Liver (tissue), 8 donors: ENCODE measurements at regions not wholly inside any gene's neighbourhood (a gene's known extent, or its start where the extent isn't known, plus 50 kb on each side); places are given as distances from the start of the nearest gene placed in this dataset.

ENCODE experiments used
- DNase-seq: peaks from one replicate; pipeline ENCODE4 v3.0.0-alpha.2; 2017; ENCODE audit warnings: low spot score
- H3K27ac ChIP-seq, 2 donors: one replicate each; pipeline ENCODE4 v1.7.0; 2013; ENCODE audit warnings: inconsistent platforms in 2 of 2, low read length in 2 of 2, control low read depth in 1 of 2, low read depth in 1 of 2, mild to moderate bottlenecking in 1 of 2
- H3K27me3 ChIP-seq, 4 donors: one replicate each; pipeline versions ENCODE4 v1.6.1 to v1.7.0; 2013; ENCODE audit warnings: low read length in 3 of 4, inconsistent platforms in 1 of 4, mild to moderate bottlenecking in 1 of 4, moderate library complexity in 1 of 4; ENCODE audit not compliant: control insufficient read depth in 4 of 4, insufficient read depth in 4 of 4
- H3K36me3 ChIP-seq, 4 donors: one replicate each; pipeline versions ENCODE4 v1.6.1 to v1.7.0; 2013; ENCODE audit warnings: low read length in 3 of 4, mild to moderate bottlenecking in 3 of 4, low read depth in 1 of 4, moderate library complexity in 1 of 4; ENCODE audit not compliant: control insufficient read depth in 4 of 4, insufficient read depth in 3 of 4
- H3K4me1 ChIP-seq, 4 donors: one replicate each; pipeline versions ENCODE4 v1.6.1 to v1.7.0; 2013; ENCODE audit warnings: low read length in 3 of 4, mild to moderate bottlenecking in 3 of 4, moderate library complexity in 1 of 4; ENCODE audit not compliant: control insufficient read depth in 4 of 4, insufficient read depth in 4 of 4
- H3K4me3 ChIP-seq, 3 donors: one replicate each; pipeline versions ENCODE4 v1.6.1 to v1.7.0; 2013; ENCODE audit warnings: low read length in 3 of 3, control low read depth in 1 of 3, low read depth in 1 of 3, mild to moderate bottlenecking in 1 of 3
- H3K9ac ChIP-seq, 2 donors: one replicate each; pipeline ENCODE4 v1.7.0; 2013; ENCODE audit warnings: low read length in 2 of 2, mild to moderate bottlenecking in 2 of 2, moderate library complexity in 2 of 2, control low read depth in 1 of 2, low read depth in 1 of 2
- H3K9me3 ChIP-seq, 4 donors: one replicate each; pipeline versions ENCODE4 v1.6.1 to v1.7.0; 2013; ENCODE audit warnings: low read length in 3 of 4; ENCODE audit not compliant: control insufficient read depth in 4 of 4
- ATF3 ChIP-seq: IDR thresholded peaks from 2 replicates; pipeline ENCODE4 v1.6.1; 2016; ENCODE audit warnings: antibody characterized with exemption
- CTCF ChIP-seq: fragments of 150-350 bp; IDR thresholded peaks from 2 replicates; pipeline ENCODE4 v1.5.1; 2017; ENCODE audit warnings: improper control_type of control experiment, low read depth, low read length; ENCODE audit not compliant: missing input control
- FOXA1 ChIP-seq: IDR thresholded peaks from 2 replicates; pipeline ENCODE4 v1.6.1; 2016; ENCODE audit warnings: antibody characterized with exemption
- GABPA ChIP-seq, 2 donors: IDR thresholded peaks in 1 of 2; conservative IDR thresholded peaks in 1 of 2; 2 replicates each; pipeline ENCODE4 v1.6.1; 2016; ENCODE audit warnings: antibody characterized with exemption in 2 of 2, mild to moderate bottlenecking in 1 of 2, moderate library complexity in 1 of 2
- JUND ChIP-seq, 2 donors: IDR thresholded peaks; 2 replicates each; pipeline ENCODE4 v1.6.1; 2016; ENCODE audit warnings: antibody characterized with exemption in 2 of 2
- MAX ChIP-seq: IDR thresholded peaks from 2 replicates; pipeline ENCODE4 v1.6.1; 2016; ENCODE audit warnings: antibody characterized with exemption
- NR2F2 ChIP-seq: IDR thresholded peaks from 2 replicates; pipeline ENCODE4 v1.6.1; 2016; ENCODE audit warnings: antibody characterized with exemption
- RAD21 ChIP-seq, 2 donors: IDR thresholded peaks; 2 replicates each; pipeline ENCODE4 v1.6.1; 2016; ENCODE audit warnings: antibody characterized with exemption in 2 of 2, mild to moderate bottlenecking in 2 of 2
- REST ChIP-seq: IDR thresholded peaks from 2 replicates; pipeline ENCODE4 v1.6.1; 2016; ENCODE audit warnings: antibody characterized with exemption, mild to moderate bottlenecking
- RXRA ChIP-seq, 2 donors: IDR thresholded peaks; 2 replicates each; pipeline ENCODE4 v1.6.1; 2017 to 2018; ENCODE audit warnings: antibody characterized with exemption in 2 of 2, mild to moderate bottlenecking in 1 of 2
- SP1 ChIP-seq: IDR thresholded peaks from 2 replicates; pipeline ENCODE4 v1.6.1; 2018; ENCODE audit warnings: antibody characterized with exemption, mild to moderate bottlenecking
- YY1 ChIP-seq: IDR thresholded peaks from 2 replicates; pipeline ENCODE4 v1.6.1; 2016; ENCODE audit warnings: antibody characterized with exemption, mild to moderate bottlenecking
- ZBTB33 ChIP-seq: IDR thresholded peaks from 2 replicates; pipeline ENCODE4 v1.6.1; 2016; ENCODE audit warnings: antibody characterized with exemption
- WGBS: extraction: QIAGEN DNeasy Blood & Tissue Kit; methylation state at CpG from one replicate; pipeline ENCODE4 v1.1.7; 2013; 5-methylcytosine and 5-hydroxymethylcytosine counted together
- donor health status: healthy.
- donor health status: healthy.
- donor health status: healthy.
- donor health status: healthy.
- donor health status: healthy.

- Histone ChIP-seq H3K4me3 (no peak overlapping the region), H3K27me3 (peaks cover 0 to 3% (median 0%) of the 10 kb centered on the region in 4 donors), H3K9me3 (no peaks in the 10 kb centered on the region), H3K4me1 (no peaks in the 10 kb centered on the region), H3K36me3 (no peaks in the 10 kb centered on the region), H3K9ac (no peak overlapping the region), H3K27ac (no peak overlapping the region)
- WGBS, result 24% methylated on average over 4 of the region's 4 CpGs
- DNase-seq, result no peak
- TF ChIP-seq CTCF (peak; percentile 85), ATF3 (no peak), MAX (no peak), NR2F2 (no peak), RXRA (IDR thresholded peaks at IDR 0.05) (no peak), RAD21 (IDR thresholded peaks at IDR 0.05) (peak; percentile 87 to 88), YY1 (peak; percentile 28), ZBTB33 (no peak)
Observed at GRCh38 chr18:43571078-43571689, 293.9 kb upstream of the SYT4 start.

- H3K9ac ChIP-seq, result no peak overlapping the region
- peaks cover 0 to 3% (median 0%) of the 10 kb centered on the region in 4 donors for H3K27me3 ChIP-seq
- no peak overlapping the region for H3K27ac ChIP-seq
- H3K4me3 ChIP-seq, result no peak overlapping the region
- no peaks in the 10 kb centered on the region for H3K4me1 ChIP-seq
- no peak for DNase-seq
- no peaks in the 10 kb centered on the region for H3K9me3 ChIP-seq
- H3K36me3 ChIP-seq, result no peaks in the 10 kb centered on the region
- WGBS, result 77% methylated on average over 2 of the region's 2 CpGs
- TF ChIP-seq SP1 (no peak), REST (no peak), NR2F2 (no peak), ZBTB33 (no peak), GABPA (IDR thresholded peaks at IDR 0.05 in 1 of 2, conservative IDR thresholded peaks at IDR 0.05 in 1 of 2) (no peak), JUND (IDR thresholded peaks at IDR 0.05) (no peak), MAX (no peak), FOXA1 (no peak)
Observed at GRCh38 chr18:43572163-43572562, 294.9 kb upstream of the SYT4 start.
